GM20000 (cell line): ENCODE measurements at regions not wholly inside any gene's neighbourhood (a gene's known extent, or its start where the extent isn't known, plus 50 kb on each side); places are given as distances from the start of the nearest gene placed in this dataset.

ENCODE experiments used
- DNase-seq: peaks from one replicate; pipeline ENCODE4 v3.0.0; 2012; ENCODE audit warnings: low spot score
- CTCF ChIP-seq: IDR thresholded peaks from 2 replicates; pipeline ENCODE4 v1.5.1; 2012; ENCODE audit warnings: mild to moderate bottlenecking, control low read depth; ENCODE audit errors: extremely low read depth, missing control alignments

GRCh38 chr3:181418233-181418632 lies 293.5 kb upstream of the SOX2 start:
- no peak for TF ChIP-seq CTCF
- no peak for DNase-seq

- no peak for DNase-seq
- TF ChIP-seq CTCF: no peak
Measured at GRCh38 chr3:181417748-181418147, 294.0 kb upstream of the SOX2 start.

GRCh38 chr3:181410870-181411269 lies 300.9 kb upstream of the SOX2 start:
- DNase-seq: no peak
- TF ChIP-seq CTCF: no peak

GRCh38 chr3:181403876-181404660 lies 307.7 kb upstream of the SOX2 start:
- no peak for TF ChIP-seq CTCF
- DNase-seq: no peak

- no peak for DNase-seq
- TF ChIP-seq CTCF: no peak
Measured at GRCh38 chr3:181402347-181402746, 309.4 kb upstream of the SOX2 start.

- DNase-seq: no peak
- no peak for TF ChIP-seq CTCF
Measured at GRCh38 chr3:181384970-181385369, 326.8 kb upstream of the SOX2 start.

GRCh38 chr3:181383760-181384159 lies 328.0 kb upstream of the SOX2 start:
- TF ChIP-seq CTCF: no peak
- DNase-seq: no peak
